ENCODE measurements at regions not wholly inside any gene's neighbourhood (a gene's known extent, or its start where the extent isn't known, plus 50 kb on each side); places are given as distances from the start of the nearest gene placed in this dataset.
"Not testable (repeated sequence)": the region's sequence is repeated elsewhere in the genome, so short reads cannot be mapped to it uniquely, and the experiment has no call there.

GRCh38 chr2:225748609-225749008, 349.1 kb downstream of the NYAP2 start:
- no peak overlapping the region for H4K91ac ChIP-seq (ENCODE audit: insufficient read length, low read depth, low read length)
- H3K23me2 ChIP-seq (ENCODE audit: insufficient read length, low read depth, low read length, poor library complexity, severe bottlenecking): no peaks in the 10 kb centered on the region
- no peaks in the 10 kb centered on the region for H3K4me1 Mint-ChIP-seq
- WGBS (ENCODE audit: extremely low coverage, insufficient read length, low lambda C conversion rate): no CpG with 5 or more reads among the region's 2 CpGs
- no peak overlapping the region for H2BK15ac ChIP-seq (ENCODE audit: low read depth, low read length)
- H3K27me3 ChIP-seq (ENCODE audit: insufficient read depth, low read length): no peaks in the 10 kb centered on the region
- H2BK5ac ChIP-seq (ENCODE audit: insufficient read length, low read length): no peak overlapping the region
- H3K4me3 Mint-ChIP-seq: no peak overlapping the region
- H3K4ac ChIP-seq (ENCODE audit: low read depth, low read length): no peak overlapping the region
- no peak overlapping the region for H3K23ac ChIP-seq (ENCODE audit: insufficient read length, low read depth, low read length)
- H2BK120ac ChIP-seq (ENCODE audit: low read depth, low read length, poor library complexity, severe bottlenecking): no peak overlapping the region
- H3K27ac ChIP-seq (ENCODE audit: insufficient read length, low read depth, low read length): no peak overlapping the region
- H3K56ac ChIP-seq (ENCODE audit: insufficient read length, low read depth, low read length): no peak overlapping the region
- H2AK5ac ChIP-seq (ENCODE audit: insufficient read length, low read length): no peak overlapping the region
- no peaks in the 10 kb centered on the region for H3K79me1 ChIP-seq (ENCODE audit: insufficient read depth, low read depth, low read length, poor library complexity, severe bottlenecking)
- DNase-seq: no peak
- no peak overlapping the region for H4K5ac ChIP-seq (ENCODE audit: insufficient read length, low read depth, low read length)
- H3K4me2 ChIP-seq (ENCODE audit: insufficient read depth, insufficient read length, low read length): no peak overlapping the region
- no peak overlapping the region for H3K27ac Mint-ChIP-seq
- no peak overlapping the region for H2BK12ac ChIP-seq (ENCODE audit: insufficient read length, low read depth, low read length)
- no peak overlapping the region for H2BK20ac ChIP-seq (ENCODE audit: low read depth, low read length, poor library complexity, severe bottlenecking)
- H3K36me3 Mint-ChIP-seq (ENCODE audit: insufficient read depth in 1 of 3, low read depth in 3 of 3): no peaks in the 10 kb centered on the region
- H3K79me2 ChIP-seq (ENCODE audit: insufficient read depth, low read length): no peaks in the 10 kb centered on the region
- H3K9me3 ChIP-seq (ENCODE audit: control insufficient read depth, low read depth, low read length): no peaks in the 10 kb centered on the region
- no peaks in the 10 kb centered on the region; a peak in 2 of 5 replicates for H3K9me3 Mint-ChIP-seq
- H3K4me1 ChIP-seq (ENCODE audit: insufficient read depth, low read length): no peaks in the 10 kb centered on the region
- no peaks in the 10 kb centered on the region for H3K27me3 Mint-ChIP-seq (ENCODE audit: low read depth)
- no peak overlapping the region for H3K9ac ChIP-seq (ENCODE audit: extremely low read depth, insufficient read length, low read length)
- no peak for TF ChIP-seq CTCF (conservative IDR thresholded peaks at IDR 0.05)
- no peak overlapping the region for H4K8ac ChIP-seq (replicated peaks; ENCODE audit: insufficient read length, low read depth, low read length)
- no peak overlapping the region for H3K14ac ChIP-seq (ENCODE audit: insufficient read depth, low read length)
- no peak overlapping the region for H3K18ac ChIP-seq (ENCODE audit: insufficient read length, low read depth, low read length)
- H4K20me1 ChIP-seq (ENCODE audit: control insufficient read depth, insufficient read depth, insufficient read length): no peaks in the 10 kb centered on the region
- no peak overlapping the region for H3T11ph ChIP-seq (ENCODE audit: low read length)
- H2AFZ ChIP-seq (ENCODE audit: low read length): no peak overlapping the region

GRCh38 chr2:225743996-225744395, 344.5 kb downstream of the NYAP2 start:
- H4K5ac ChIP-seq (ENCODE audit: insufficient read length, low read depth, low read length); H3K4me3 Mint-ChIP-seq; H3K27ac ChIP-seq (ENCODE audit: insufficient read length, low read depth, low read length); H3K56ac ChIP-seq (ENCODE audit: insufficient read length, low read depth, low read length); H2BK20ac ChIP-seq (ENCODE audit: low read depth, low read length, poor library complexity, severe bottlenecking); H2BK5ac ChIP-seq (ENCODE audit: insufficient read length, low read length); H3K4me1 Mint-ChIP-seq; H3K4ac ChIP-seq (ENCODE audit: low read depth, low read length); H3K4me2 ChIP-seq (ENCODE audit: insufficient read depth, insufficient read length, low read length); H3T11ph ChIP-seq (ENCODE audit: low read length); H2BK120ac ChIP-seq (ENCODE audit: low read depth, low read length, poor library complexity, severe bottlenecking); DNase-seq; H3K23me2 ChIP-seq (ENCODE audit: insufficient read length, low read depth, low read length, poor library complexity, severe bottlenecking); H3K14ac ChIP-seq (ENCODE audit: insufficient read depth, low read length); H3K27ac Mint-ChIP-seq; H3K79me2 ChIP-seq (ENCODE audit: insufficient read depth, low read length); H4K20me1 ChIP-seq (ENCODE audit: control insufficient read depth, insufficient read depth, insufficient read length); H3K23ac ChIP-seq (ENCODE audit: insufficient read length, low read depth, low read length); H4K91ac ChIP-seq (ENCODE audit: insufficient read length, low read depth, low read length); H3K4me1 ChIP-seq (ENCODE audit: insufficient read depth, low read length); H4K8ac ChIP-seq (replicated peaks; ENCODE audit: insufficient read length, low read depth, low read length); H3K27me3 ChIP-seq (ENCODE audit: insufficient read depth, low read length); H2AFZ ChIP-seq (ENCODE audit: low read length); H3K18ac ChIP-seq (ENCODE audit: insufficient read length, low read depth, low read length); H3K36me3 Mint-ChIP-seq (ENCODE audit: insufficient read depth in 1 of 3, low read depth in 3 of 3); H3K9me3 ChIP-seq (ENCODE audit: control insufficient read depth, low read depth, low read length); H2AK5ac ChIP-seq (ENCODE audit: insufficient read length, low read length); H2BK12ac ChIP-seq (ENCODE audit: insufficient read length, low read depth, low read length); H3K79me1 ChIP-seq (ENCODE audit: insufficient read depth, low read depth, low read length, poor library complexity, severe bottlenecking); H3K9ac ChIP-seq (ENCODE audit: extremely low read depth, insufficient read length, low read length); H2BK15ac ChIP-seq (ENCODE audit: low read depth, low read length); H3K9me3 Mint-ChIP-seq; H3K27me3 Mint-ChIP-seq (ENCODE audit: low read depth): not testable (repeated sequence)
- no CpG with 5 or more reads among the region's 35 CpGs for WGBS (ENCODE audit: extremely low coverage, insufficient read length, low lambda C conversion rate)

Data from H9 (cell line).